ENCODE measurements at regions not wholly inside any gene's neighbourhood (a gene's known extent, or its start where the extent isn't known, plus 50 kb on each side); places are given as distances from the start of the nearest gene placed in this dataset.

- Histone ChIP-seq H3K36me3 (ENCODE audit: control insufficient read depth, insufficient read depth, low read length) (peaks cover 22% of the 10 kb centered on the region; the same call in 1 of the 2 replicates), H3K4me1 (ENCODE audit: control insufficient read depth, insufficient read depth, low read length) (peaks cover 20% of the 10 kb centered on the region), H3K9ac (ENCODE audit: low read length) (no peak overlapping the region), H3K9me3 (ENCODE audit: control insufficient read depth, insufficient read depth, low read depth, low read length) (no peaks in the 10 kb centered on the region; the same call in 1 of the 2 replicates), H3K27ac (ENCODE audit: low read depth, low read length) (0 out of 2 replicates have a peak overlapping the region, but pooled peaks have one; percentile 17), H3K27me3 (ENCODE audit: control insufficient read depth, insufficient read depth, low read length) (no peaks in the 10 kb centered on the region), H3K4me3 (ENCODE audit: low read depth, low read length) (no peak overlapping the region)
Observed at GRCh38 chr3:162774613-162775100, 1278.0 kb downstream of the OTOL1 start.

GRCh38 chr3:162776148-162776547 lies 1279.5 kb downstream of the OTOL1 start:
- H3K36me3 ChIP-seq (ENCODE audit: control insufficient read depth, insufficient read depth, low read length) = peaks cover 27% of the 10 kb centered on the region; the same call in 1 of the 2 replicates
- H3K4me1 ChIP-seq (ENCODE audit: control insufficient read depth, insufficient read depth, low read length) = peaks cover 20% of the 10 kb centered on the region
- H3K27ac ChIP-seq (ENCODE audit: low read depth, low read length) = no peak overlapping the region
- H3K9ac ChIP-seq (ENCODE audit: low read length) = no peak overlapping the region
- H3K4me3 ChIP-seq (ENCODE audit: low read depth, low read length) = no peak overlapping the region
- no peaks in the 10 kb centered on the region for H3K27me3 ChIP-seq (ENCODE audit: control insufficient read depth, insufficient read depth, low read length)
- H3K9me3 ChIP-seq (ENCODE audit: control insufficient read depth, insufficient read depth, low read depth, low read length) = no peaks in the 10 kb centered on the region; the same call in 1 of the 2 replicates

- Histone ChIP-seq H3K4me3 (ENCODE audit: low read depth, low read length) (no peak overlapping the region), H3K27ac (ENCODE audit: low read depth, low read length) (no peak overlapping the region), H3K36me3 (ENCODE audit: control insufficient read depth, insufficient read depth, low read length) (peaks cover 27% of the 10 kb centered on the region; the same call in 1 of the 2 replicates), H3K9me3 (ENCODE audit: control insufficient read depth, insufficient read depth, low read depth, low read length) (no peaks in the 10 kb centered on the region; the same call in 1 of the 2 replicates), H3K4me1 (ENCODE audit: control insufficient read depth, insufficient read depth, low read length) (peaks cover 20% of the 10 kb centered on the region), H3K27me3 (ENCODE audit: control insufficient read depth, insufficient read depth, low read length) (no peaks in the 10 kb centered on the region), H3K9ac (ENCODE audit: low read length) (no peak overlapping the region)
Observed at GRCh38 chr3:162777118-162777517, 1280.5 kb downstream of the OTOL1 start.

- H3K9me3 ChIP-seq (ENCODE audit: control insufficient read depth, insufficient read depth, low read depth, low read length) = peaks cover 9% of the 10 kb centered on the region; the same call in 1 of the 2 replicates
- no peak overlapping the region for H3K9ac ChIP-seq (ENCODE audit: low read length)
- H3K27ac ChIP-seq (ENCODE audit: low read depth, low read length) = no peak overlapping the region
- no peak overlapping the region for H3K4me3 ChIP-seq (ENCODE audit: low read depth, low read length)
- peaks cover 1% of the 10 kb centered on the region; the same call in 1 of the 2 replicates for H3K4me1 ChIP-seq (ENCODE audit: control insufficient read depth, insufficient read depth, low read length)
- no peaks in the 10 kb centered on the region for H3K27me3 ChIP-seq (ENCODE audit: control insufficient read depth, insufficient read depth, low read length)
- H3K36me3 ChIP-seq (ENCODE audit: control insufficient read depth, insufficient read depth, low read length) = peaks cover 27% of the 10 kb centered on the region
Observed at GRCh38 chr3:162780313-162780712, 1283.7 kb downstream of the OTOL1 start.

GRCh38 chr3:162799910-162800309 lies 1303.3 kb downstream of the OTOL1 start:
- Histone ChIP-seq H3K4me3 (ENCODE audit: low read depth, low read length) (no peak overlapping the region), H3K36me3 (ENCODE audit: control insufficient read depth, insufficient read depth, low read length) (no peaks in the 10 kb centered on the region), H3K27ac (ENCODE audit: low read depth, low read length) (no peak overlapping the region), H3K9me3 (ENCODE audit: control insufficient read depth, insufficient read depth, low read depth, low read length) (no peaks in the 10 kb centered on the region), H3K9ac (ENCODE audit: low read length) (no peak overlapping the region), H3K27me3 (ENCODE audit: control insufficient read depth, insufficient read depth, low read length) (no peaks in the 10 kb centered on the region), H3K4me1 (ENCODE audit: control insufficient read depth, insufficient read depth, low read length) (no peaks in the 10 kb centered on the region; the same call in 1 of the 2 replicates)

GRCh38 chr3:162802228-162802965 lies 1305.8 kb downstream of the OTOL1 start:
- Histone ChIP-seq H3K27me3 (ENCODE audit: control insufficient read depth, insufficient read depth, low read length) (no peaks in the 10 kb centered on the region), H3K9ac (ENCODE audit: low read length) (no peak overlapping the region), H3K9me3 (ENCODE audit: control insufficient read depth, insufficient read depth, low read depth, low read length) (no peaks in the 10 kb centered on the region), H3K4me1 (ENCODE audit: control insufficient read depth, insufficient read depth, low read length) (no peaks in the 10 kb centered on the region; the same call in 1 of the 2 replicates), H3K36me3 (ENCODE audit: control insufficient read depth, insufficient read depth, low read length) (no peaks in the 10 kb centered on the region), H3K27ac (ENCODE audit: low read depth, low read length) (no peak overlapping the region), H3K4me3 (ENCODE audit: low read depth, low read length) (no peak overlapping the region)

- Histone ChIP-seq H3K4me3 (ENCODE audit: low read depth, low read length) (no peak overlapping the region), H3K9ac (ENCODE audit: low read length) (no peak overlapping the region), H3K27me3 (ENCODE audit: control insufficient read depth, insufficient read depth, low read length) (no peaks in the 10 kb centered on the region), H3K4me1 (ENCODE audit: control insufficient read depth, insufficient read depth, low read length) (no peaks in the 10 kb centered on the region), H3K27ac (ENCODE audit: low read depth, low read length) (no peak overlapping the region), H3K9me3 (ENCODE audit: control insufficient read depth, insufficient read depth, low read depth, low read length) (no peaks in the 10 kb centered on the region), H3K36me3 (ENCODE audit: control insufficient read depth, insufficient read depth, low read length) (no peaks in the 10 kb centered on the region)
Observed at GRCh38 chr3:162810776-162811175, 1314.2 kb downstream of the OTOL1 start.

- no peak overlapping the region for H3K4me3 ChIP-seq (ENCODE audit: low read depth, low read length)
- peaks cover 5% of the 10 kb centered on the region; the same call in 1 of the 2 replicates for H3K36me3 ChIP-seq (ENCODE audit: control insufficient read depth, insufficient read depth, low read length)
- no peak overlapping the region for H3K27ac ChIP-seq (ENCODE audit: low read depth, low read length)
- H3K9ac ChIP-seq (ENCODE audit: low read length) = no peak overlapping the region
- H3K4me1 ChIP-seq (ENCODE audit: control insufficient read depth, insufficient read depth, low read length) = no peaks in the 10 kb centered on the region
- no peaks in the 10 kb centered on the region for H3K27me3 ChIP-seq (ENCODE audit: control insufficient read depth, insufficient read depth, low read length)
- no peaks in the 10 kb centered on the region for H3K9me3 ChIP-seq (ENCODE audit: control insufficient read depth, insufficient read depth, low read depth, low read length)
Observed at GRCh38 chr3:162842549-162843216, 1346.1 kb downstream of the OTOL1 start.

GRCh38 chr3:162845918-162846317 lies 1349.3 kb downstream of the OTOL1 start:
- peaks cover 5% of the 10 kb centered on the region; the same call in 1 of the 2 replicates for H3K36me3 ChIP-seq (ENCODE audit: control insufficient read depth, insufficient read depth, low read length)
- no peaks in the 10 kb centered on the region for H3K4me1 ChIP-seq (ENCODE audit: control insufficient read depth, insufficient read depth, low read length)
- no peak overlapping the region for H3K9ac ChIP-seq (ENCODE audit: low read length)
- H3K9me3 ChIP-seq (ENCODE audit: control insufficient read depth, insufficient read depth, low read depth, low read length) = no peaks in the 10 kb centered on the region
- H3K4me3 ChIP-seq (ENCODE audit: low read depth, low read length) = no peak overlapping the region
- no peak overlapping the region for H3K27ac ChIP-seq (ENCODE audit: low read depth, low read length)
- no peaks in the 10 kb centered on the region for H3K27me3 ChIP-seq (ENCODE audit: control insufficient read depth, insufficient read depth, low read length)

- peaks cover 5% of the 10 kb centered on the region; the same call in 1 of the 2 replicates for H3K36me3 ChIP-seq (ENCODE audit: control insufficient read depth, insufficient read depth, low read length)
- no peaks in the 10 kb centered on the region for H3K27me3 ChIP-seq (ENCODE audit: control insufficient read depth, insufficient read depth, low read length)
- no peak overlapping the region for H3K9ac ChIP-seq (ENCODE audit: low read length)
- H3K27ac ChIP-seq (ENCODE audit: low read depth, low read length) = no peak overlapping the region
- no peak overlapping the region for H3K4me3 ChIP-seq (ENCODE audit: low read depth, low read length)
- no peaks in the 10 kb centered on the region for H3K4me1 ChIP-seq (ENCODE audit: control insufficient read depth, insufficient read depth, low read length)
- no peaks in the 10 kb centered on the region for H3K9me3 ChIP-seq (ENCODE audit: control insufficient read depth, insufficient read depth, low read depth, low read length)
Observed at GRCh38 chr3:162847511-162847910, 1350.9 kb downstream of the OTOL1 start.

GRCh38 chr3:162863579-162863978 lies 1367.0 kb downstream of the OTOL1 start:
- H3K4me1 ChIP-seq (ENCODE audit: control insufficient read depth, insufficient read depth, low read length) = no peaks in the 10 kb centered on the region
- no peaks in the 10 kb centered on the region for H3K36me3 ChIP-seq (ENCODE audit: control insufficient read depth, insufficient read depth, low read length)
- no peaks in the 10 kb centered on the region for H3K27me3 ChIP-seq (ENCODE audit: control insufficient read depth, insufficient read depth, low read length)
- H3K4me3 ChIP-seq (ENCODE audit: low read depth, low read length) = no peak overlapping the region
- 0 out of 2 replicates have a peak, but pooled peaks cover 3% of the 10 kb centered on the region for H3K9me3 ChIP-seq (ENCODE audit: control insufficient read depth, insufficient read depth, low read depth, low read length)
- H3K27ac ChIP-seq (ENCODE audit: low read depth, low read length) = no peak overlapping the region
- H3K9ac ChIP-seq (ENCODE audit: low read length) = no peak overlapping the region
